ENCODE measurements at regions not wholly inside any gene's neighbourhood (a gene's known extent, or its start where the extent isn't known, plus 50 kb on each side); places are given as distances from the start of the nearest gene placed in this dataset.

DNA sequence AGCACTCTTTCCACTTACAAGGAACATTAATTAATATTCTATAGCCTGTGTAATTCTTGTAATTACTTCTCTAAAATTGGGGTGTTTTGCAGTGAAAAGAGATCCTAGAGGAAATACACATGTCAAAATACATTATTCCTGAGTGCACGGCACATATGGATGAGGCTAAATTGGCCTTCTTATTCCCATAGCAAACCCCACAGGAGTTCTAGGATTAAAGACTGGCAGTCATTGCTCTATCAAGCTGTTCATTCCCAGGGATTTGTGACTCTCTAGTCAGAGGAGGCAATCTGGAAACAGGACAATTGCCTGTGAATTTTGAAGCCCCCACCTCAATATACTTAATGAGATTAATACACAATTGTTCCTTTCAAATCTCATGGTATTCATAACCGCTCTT lies 145.9 kb upstream of the OPCML start:
- TF ChIP-seq, protein P1, sequence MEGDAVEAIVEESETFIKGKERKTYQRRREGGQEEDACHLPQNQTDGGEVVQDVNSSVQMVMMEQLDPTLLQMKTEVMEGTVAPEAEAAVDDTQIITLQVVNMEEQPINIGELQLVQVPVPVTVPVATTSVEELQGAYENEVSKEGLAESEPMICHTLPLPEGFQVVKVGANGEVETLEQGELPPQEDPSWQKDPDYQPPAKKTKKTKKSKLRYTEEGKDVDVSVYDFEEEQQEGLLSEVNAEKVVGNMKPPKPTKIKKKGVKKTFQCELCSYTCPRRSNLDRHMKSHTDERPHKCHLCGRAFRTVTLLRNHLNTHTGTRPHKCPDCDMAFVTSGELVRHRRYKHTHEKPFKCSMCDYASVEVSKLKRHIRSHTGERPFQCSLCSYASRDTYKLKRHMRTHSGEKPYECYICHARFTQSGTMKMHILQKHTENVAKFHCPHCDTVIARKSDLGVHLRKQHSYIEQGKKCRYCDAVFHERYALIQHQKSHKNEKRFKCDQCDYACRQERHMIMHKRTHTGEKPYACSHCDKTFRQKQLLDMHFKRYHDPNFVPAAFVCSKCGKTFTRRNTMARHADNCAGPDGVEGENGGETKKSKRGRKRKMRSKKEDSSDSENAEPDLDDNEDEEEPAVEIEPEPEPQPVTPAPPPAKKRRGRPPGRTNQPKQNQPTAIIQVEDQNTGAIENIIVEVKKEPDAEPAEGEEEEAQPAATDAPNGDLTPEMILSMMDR (IDR thresholded peaks at IDR 0.05; ENCODE audit: low read length), result no peak
- TF ChIP-seq EZH2 (IDR thresholded peaks at IDR 0.05; ENCODE audit: borderline replicate concordance, low read length), result no peak
